ENCODE measurements at regions not wholly inside any gene's neighbourhood (a gene's known extent, or its start where the extent isn't known, plus 50 kb on each side); places are given as distances from the start of the nearest gene placed in this dataset.

DNA sequence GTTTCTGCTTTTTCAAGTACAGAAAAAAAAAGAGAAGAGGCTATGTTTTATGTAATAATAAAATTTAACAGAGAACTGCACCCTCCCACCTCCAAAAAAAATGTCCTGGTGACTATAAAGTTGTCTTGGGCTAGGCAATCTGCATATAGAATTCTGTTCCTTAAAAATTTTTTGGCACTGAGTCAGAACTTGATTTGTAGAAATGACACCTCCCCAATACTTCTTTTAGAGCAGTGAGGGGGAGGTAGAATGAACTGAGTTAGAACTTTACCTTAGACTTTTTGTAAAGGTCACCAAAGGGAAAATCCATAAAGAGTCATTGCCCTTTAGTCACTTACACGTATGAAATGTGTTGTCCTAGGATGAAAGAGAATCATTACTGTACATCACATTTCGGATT lies 80.0 kb downstream of the BTG1 start:
- CTCF ChIA-PET = no interaction called here
- peaks cover 29% of the 10 kb centered on the region for H3K4me1 ChIP-seq (ENCODE audit: control insufficient read depth, insufficient read depth, low read length)
- DNase-seq (ENCODE audit: low read depth, low spot score) (no peak), ATAC-seq (no peak)
- intact Hi-C loops (cut with micrococcal nuclease; ENCODE audit: unreplicated experiment) = no loop called here
- H3K27me3 ChIP-seq (ENCODE audit: control insufficient read depth, insufficient read depth, low read length) = no peaks in the 10 kb centered on the region
- in situ Hi-C loops (cut with HindIII; ENCODE audit: low pct_unique_long_range_greater_than_20kb, low sequenced_read_pairs) = no loop called here
- POLR2A ChIA-PET = no interaction called here
- no peaks in the 10 kb centered on the region for H3K36me3 ChIP-seq (ENCODE audit: control insufficient read depth, insufficient read depth, low read length)
- TF ChIP-seq, protein P1, sequence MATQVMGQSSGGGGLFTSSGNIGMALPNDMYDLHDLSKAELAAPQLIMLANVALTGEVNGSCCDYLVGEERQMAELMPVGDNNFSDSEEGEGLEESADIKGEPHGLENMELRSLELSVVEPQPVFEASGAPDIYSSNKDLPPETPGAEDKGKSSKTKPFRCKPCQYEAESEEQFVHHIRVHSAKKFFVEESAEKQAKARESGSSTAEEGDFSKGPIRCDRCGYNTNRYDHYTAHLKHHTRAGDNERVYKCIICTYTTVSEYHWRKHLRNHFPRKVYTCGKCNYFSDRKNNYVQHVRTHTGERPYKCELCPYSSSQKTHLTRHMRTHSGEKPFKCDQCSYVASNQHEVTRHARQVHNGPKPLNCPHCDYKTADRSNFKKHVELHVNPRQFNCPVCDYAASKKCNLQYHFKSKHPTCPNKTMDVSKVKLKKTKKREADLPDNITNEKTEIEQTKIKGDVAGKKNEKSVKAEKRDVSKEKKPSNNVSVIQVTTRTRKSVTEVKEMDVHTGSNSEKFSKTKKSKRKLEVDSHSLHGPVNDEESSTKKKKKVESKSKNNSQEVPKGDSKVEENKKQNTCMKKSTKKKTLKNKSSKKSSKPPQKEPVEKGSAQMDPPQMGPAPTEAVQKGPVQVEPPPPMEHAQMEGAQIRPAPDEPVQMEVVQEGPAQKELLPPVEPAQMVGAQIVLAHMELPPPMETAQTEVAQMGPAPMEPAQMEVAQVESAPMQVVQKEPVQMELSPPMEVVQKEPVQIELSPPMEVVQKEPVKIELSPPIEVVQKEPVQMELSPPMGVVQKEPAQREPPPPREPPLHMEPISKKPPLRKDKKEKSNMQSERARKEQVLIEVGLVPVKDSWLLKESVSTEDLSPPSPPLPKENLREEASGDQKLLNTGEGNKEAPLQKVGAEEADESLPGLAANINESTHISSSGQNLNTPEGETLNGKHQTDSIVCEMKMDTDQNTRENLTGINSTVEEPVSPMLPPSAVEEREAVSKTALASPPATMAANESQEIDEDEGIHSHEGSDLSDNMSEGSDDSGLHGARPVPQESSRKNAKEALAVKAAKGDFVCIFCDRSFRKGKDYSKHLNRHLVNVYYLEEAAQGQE (IDR thresholded peaks at IDR 0.05; ENCODE audit: insufficient read depth in 1 of 2, low read depth in 2 of 2, low read length in 1 of 2) = no peak
- TF ChIP-seq POLR2AphosphoS5 (IDR thresholded peaks at IDR 0.05; ENCODE audit: low read depth, low read length) = no peak
- no peak for TF ChIP-seq SIN3A (IDR thresholded peaks at IDR 0.05; ENCODE audit: borderline replicate concordance, insufficient read depth, low read depth, low read length)
- no peak overlapping the region for H3K4me3 ChIP-seq (ENCODE audit: low read depth in 2 of 2, low read length in 2 of 2)
- H3K9me3 ChIP-seq (ENCODE audit: control insufficient read depth, insufficient read depth, low read depth, low read length) = no peaks in the 10 kb centered on the region
- BruUV-seq (replicated peaks) = no TSS peak
- peak overlapping the region; percentile 77; the same call in 1 of the 2 replicates for H3K27ac ChIP-seq (ENCODE audit: low read length)

DNA sequence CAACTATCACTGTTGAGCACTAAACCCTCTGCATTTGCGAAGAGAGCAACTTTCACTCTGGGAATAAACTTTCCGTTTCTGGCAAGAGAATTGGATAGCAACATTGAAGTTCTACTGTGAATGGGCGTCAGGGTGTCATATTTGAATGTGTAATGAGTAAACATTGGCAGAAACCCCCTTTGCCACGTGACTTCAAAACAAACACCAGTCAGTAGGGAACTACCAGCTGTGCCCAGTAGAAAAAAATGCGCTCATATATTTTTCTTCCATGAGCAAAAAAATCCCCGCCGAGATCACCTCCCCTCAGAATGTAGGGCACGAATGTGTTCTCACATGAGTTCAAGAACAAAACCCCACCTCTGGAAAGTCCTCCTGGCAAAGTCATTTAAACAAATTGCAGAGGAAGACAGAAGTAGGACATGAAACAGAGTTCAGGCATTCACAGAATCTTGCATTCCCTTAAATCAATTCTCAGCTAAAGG lies 80.6 kb downstream of the BTG1 start:
- in situ Hi-C loops (cut with HindIII; ENCODE audit: low pct_unique_long_range_greater_than_20kb, low sequenced_read_pairs) (no loop called here), intact Hi-C loops (cut with micrococcal nuclease; ENCODE audit: unreplicated experiment) (no loop called here)
- ChIA-PET POLR2A (no interaction called here), CTCF (no interaction called here)
- Histone ChIP-seq H3K27ac (ENCODE audit: low read length) (peak overlapping the region; percentile 77), H3K9me3 (ENCODE audit: control insufficient read depth, insufficient read depth, low read depth, low read length) (no peaks in the 10 kb centered on the region), H3K4me1 (ENCODE audit: control insufficient read depth, insufficient read depth, low read length) (peaks cover 29% of the 10 kb centered on the region), H3K36me3 (ENCODE audit: control insufficient read depth, insufficient read depth, low read length) (no peaks in the 10 kb centered on the region), H3K27me3 (ENCODE audit: control insufficient read depth, insufficient read depth, low read length) (no peaks in the 10 kb centered on the region), H3K4me3 (ENCODE audit: low read depth in 2 of 2, low read length in 2 of 2) (peak overlapping the region in 1 of 2 experiments; percentile 39; a peak in 2 of 4 replicates)
- TF ChIP-seq, protein P2, sequence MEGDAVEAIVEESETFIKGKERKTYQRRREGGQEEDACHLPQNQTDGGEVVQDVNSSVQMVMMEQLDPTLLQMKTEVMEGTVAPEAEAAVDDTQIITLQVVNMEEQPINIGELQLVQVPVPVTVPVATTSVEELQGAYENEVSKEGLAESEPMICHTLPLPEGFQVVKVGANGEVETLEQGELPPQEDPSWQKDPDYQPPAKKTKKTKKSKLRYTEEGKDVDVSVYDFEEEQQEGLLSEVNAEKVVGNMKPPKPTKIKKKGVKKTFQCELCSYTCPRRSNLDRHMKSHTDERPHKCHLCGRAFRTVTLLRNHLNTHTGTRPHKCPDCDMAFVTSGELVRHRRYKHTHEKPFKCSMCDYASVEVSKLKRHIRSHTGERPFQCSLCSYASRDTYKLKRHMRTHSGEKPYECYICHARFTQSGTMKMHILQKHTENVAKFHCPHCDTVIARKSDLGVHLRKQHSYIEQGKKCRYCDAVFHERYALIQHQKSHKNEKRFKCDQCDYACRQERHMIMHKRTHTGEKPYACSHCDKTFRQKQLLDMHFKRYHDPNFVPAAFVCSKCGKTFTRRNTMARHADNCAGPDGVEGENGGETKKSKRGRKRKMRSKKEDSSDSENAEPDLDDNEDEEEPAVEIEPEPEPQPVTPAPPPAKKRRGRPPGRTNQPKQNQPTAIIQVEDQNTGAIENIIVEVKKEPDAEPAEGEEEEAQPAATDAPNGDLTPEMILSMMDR (IDR thresholded peaks at IDR 0.05) = no peak
- TF ChIP-seq TCF7L2 (IDR thresholded peaks at IDR 0.05; ENCODE audit: low read depth, low read length) (no peak), SIN3A (IDR thresholded peaks at IDR 0.05; ENCODE audit: borderline replicate concordance, insufficient read depth, low read depth, low read length) (no peak)
- TF ChIP-seq, protein P1 (IDR thresholded peaks at IDR 0.05; ENCODE audit: insufficient read depth in 1 of 2, low read depth in 2 of 2, low read length in 1 of 2) = no peak
- ATAC-seq = peak; percentile 89
- no peak for DNase-seq (ENCODE audit: low read depth, low spot score)
- no TSS peak for BruUV-seq (replicated peaks)
